ENCODE measurements at regions not wholly inside any gene's neighbourhood (a gene's known extent, or its start where the extent isn't known, plus 50 kb on each side); places are given as distances from the start of the nearest gene placed in this dataset.

DNA sequence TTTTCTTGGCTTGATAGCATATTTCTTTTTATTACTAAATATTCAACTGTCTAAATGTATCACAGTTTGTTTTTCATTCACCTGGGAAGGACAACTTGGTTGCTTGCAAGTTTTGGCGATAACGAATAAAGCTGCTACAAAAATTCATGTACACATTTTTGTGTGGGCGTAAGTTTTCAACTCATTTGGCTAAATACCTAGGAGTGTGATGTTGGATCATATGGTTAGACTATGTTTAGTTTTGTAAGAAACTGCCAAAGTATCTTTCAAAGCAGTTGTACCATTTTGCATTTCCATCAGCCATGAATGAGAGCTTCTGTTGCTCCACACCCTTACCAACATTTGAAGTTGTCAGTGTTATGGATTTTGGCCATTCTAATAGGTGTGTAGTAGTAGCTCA, 428.0 kb downstream of the ACTL7B start:
- TF ChIP-seq, protein P1, sequence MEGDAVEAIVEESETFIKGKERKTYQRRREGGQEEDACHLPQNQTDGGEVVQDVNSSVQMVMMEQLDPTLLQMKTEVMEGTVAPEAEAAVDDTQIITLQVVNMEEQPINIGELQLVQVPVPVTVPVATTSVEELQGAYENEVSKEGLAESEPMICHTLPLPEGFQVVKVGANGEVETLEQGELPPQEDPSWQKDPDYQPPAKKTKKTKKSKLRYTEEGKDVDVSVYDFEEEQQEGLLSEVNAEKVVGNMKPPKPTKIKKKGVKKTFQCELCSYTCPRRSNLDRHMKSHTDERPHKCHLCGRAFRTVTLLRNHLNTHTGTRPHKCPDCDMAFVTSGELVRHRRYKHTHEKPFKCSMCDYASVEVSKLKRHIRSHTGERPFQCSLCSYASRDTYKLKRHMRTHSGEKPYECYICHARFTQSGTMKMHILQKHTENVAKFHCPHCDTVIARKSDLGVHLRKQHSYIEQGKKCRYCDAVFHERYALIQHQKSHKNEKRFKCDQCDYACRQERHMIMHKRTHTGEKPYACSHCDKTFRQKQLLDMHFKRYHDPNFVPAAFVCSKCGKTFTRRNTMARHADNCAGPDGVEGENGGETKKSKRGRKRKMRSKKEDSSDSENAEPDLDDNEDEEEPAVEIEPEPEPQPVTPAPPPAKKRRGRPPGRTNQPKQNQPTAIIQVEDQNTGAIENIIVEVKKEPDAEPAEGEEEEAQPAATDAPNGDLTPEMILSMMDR (conservative IDR thresholded peaks at IDR 0.05; ENCODE audit: low read depth in 2 of 2): no peak
- TF ChIP-seq EZH2 (IDR thresholded peaks at IDR 0.05; ENCODE audit: low read depth, unreplicated experiment): no peak
- TF ChIP-seq POLR2AphosphoS5 (IDR thresholded peaks at IDR 0.05; ENCODE audit: low read depth): no peak
- TF ChIP-seq ETS1 (IDR thresholded peaks at IDR 0.05): no peak
- TF ChIP-seq, protein P2, sequence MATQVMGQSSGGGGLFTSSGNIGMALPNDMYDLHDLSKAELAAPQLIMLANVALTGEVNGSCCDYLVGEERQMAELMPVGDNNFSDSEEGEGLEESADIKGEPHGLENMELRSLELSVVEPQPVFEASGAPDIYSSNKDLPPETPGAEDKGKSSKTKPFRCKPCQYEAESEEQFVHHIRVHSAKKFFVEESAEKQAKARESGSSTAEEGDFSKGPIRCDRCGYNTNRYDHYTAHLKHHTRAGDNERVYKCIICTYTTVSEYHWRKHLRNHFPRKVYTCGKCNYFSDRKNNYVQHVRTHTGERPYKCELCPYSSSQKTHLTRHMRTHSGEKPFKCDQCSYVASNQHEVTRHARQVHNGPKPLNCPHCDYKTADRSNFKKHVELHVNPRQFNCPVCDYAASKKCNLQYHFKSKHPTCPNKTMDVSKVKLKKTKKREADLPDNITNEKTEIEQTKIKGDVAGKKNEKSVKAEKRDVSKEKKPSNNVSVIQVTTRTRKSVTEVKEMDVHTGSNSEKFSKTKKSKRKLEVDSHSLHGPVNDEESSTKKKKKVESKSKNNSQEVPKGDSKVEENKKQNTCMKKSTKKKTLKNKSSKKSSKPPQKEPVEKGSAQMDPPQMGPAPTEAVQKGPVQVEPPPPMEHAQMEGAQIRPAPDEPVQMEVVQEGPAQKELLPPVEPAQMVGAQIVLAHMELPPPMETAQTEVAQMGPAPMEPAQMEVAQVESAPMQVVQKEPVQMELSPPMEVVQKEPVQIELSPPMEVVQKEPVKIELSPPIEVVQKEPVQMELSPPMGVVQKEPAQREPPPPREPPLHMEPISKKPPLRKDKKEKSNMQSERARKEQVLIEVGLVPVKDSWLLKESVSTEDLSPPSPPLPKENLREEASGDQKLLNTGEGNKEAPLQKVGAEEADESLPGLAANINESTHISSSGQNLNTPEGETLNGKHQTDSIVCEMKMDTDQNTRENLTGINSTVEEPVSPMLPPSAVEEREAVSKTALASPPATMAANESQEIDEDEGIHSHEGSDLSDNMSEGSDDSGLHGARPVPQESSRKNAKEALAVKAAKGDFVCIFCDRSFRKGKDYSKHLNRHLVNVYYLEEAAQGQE (IDR thresholded peaks at IDR 0.05; ENCODE audit: unreplicated experiment): no peak
- no peak for TF ChIP-seq CREB1 (CRISPR knock-in tag; IDR thresholded peaks at IDR 0.05; ENCODE audit: low read depth)
- TF ChIP-seq EZH2phosphoT487 (IDR thresholded peaks at IDR 0.05; ENCODE audit: unreplicated experiment): no peak
- TF ChIP-seq STAT1 (IDR thresholded peaks at IDR 0.05; ENCODE audit: unreplicated experiment): no peak
- TF ChIP-seq JUNB (IDR thresholded peaks at IDR 0.05; ENCODE audit: unreplicated experiment): no peak
- TF ChIP-seq NANOG (IDR thresholded peaks at IDR 0.05; ENCODE audit: borderline replicate concordance): no peak
- TF ChIP-seq, protein P3, sequence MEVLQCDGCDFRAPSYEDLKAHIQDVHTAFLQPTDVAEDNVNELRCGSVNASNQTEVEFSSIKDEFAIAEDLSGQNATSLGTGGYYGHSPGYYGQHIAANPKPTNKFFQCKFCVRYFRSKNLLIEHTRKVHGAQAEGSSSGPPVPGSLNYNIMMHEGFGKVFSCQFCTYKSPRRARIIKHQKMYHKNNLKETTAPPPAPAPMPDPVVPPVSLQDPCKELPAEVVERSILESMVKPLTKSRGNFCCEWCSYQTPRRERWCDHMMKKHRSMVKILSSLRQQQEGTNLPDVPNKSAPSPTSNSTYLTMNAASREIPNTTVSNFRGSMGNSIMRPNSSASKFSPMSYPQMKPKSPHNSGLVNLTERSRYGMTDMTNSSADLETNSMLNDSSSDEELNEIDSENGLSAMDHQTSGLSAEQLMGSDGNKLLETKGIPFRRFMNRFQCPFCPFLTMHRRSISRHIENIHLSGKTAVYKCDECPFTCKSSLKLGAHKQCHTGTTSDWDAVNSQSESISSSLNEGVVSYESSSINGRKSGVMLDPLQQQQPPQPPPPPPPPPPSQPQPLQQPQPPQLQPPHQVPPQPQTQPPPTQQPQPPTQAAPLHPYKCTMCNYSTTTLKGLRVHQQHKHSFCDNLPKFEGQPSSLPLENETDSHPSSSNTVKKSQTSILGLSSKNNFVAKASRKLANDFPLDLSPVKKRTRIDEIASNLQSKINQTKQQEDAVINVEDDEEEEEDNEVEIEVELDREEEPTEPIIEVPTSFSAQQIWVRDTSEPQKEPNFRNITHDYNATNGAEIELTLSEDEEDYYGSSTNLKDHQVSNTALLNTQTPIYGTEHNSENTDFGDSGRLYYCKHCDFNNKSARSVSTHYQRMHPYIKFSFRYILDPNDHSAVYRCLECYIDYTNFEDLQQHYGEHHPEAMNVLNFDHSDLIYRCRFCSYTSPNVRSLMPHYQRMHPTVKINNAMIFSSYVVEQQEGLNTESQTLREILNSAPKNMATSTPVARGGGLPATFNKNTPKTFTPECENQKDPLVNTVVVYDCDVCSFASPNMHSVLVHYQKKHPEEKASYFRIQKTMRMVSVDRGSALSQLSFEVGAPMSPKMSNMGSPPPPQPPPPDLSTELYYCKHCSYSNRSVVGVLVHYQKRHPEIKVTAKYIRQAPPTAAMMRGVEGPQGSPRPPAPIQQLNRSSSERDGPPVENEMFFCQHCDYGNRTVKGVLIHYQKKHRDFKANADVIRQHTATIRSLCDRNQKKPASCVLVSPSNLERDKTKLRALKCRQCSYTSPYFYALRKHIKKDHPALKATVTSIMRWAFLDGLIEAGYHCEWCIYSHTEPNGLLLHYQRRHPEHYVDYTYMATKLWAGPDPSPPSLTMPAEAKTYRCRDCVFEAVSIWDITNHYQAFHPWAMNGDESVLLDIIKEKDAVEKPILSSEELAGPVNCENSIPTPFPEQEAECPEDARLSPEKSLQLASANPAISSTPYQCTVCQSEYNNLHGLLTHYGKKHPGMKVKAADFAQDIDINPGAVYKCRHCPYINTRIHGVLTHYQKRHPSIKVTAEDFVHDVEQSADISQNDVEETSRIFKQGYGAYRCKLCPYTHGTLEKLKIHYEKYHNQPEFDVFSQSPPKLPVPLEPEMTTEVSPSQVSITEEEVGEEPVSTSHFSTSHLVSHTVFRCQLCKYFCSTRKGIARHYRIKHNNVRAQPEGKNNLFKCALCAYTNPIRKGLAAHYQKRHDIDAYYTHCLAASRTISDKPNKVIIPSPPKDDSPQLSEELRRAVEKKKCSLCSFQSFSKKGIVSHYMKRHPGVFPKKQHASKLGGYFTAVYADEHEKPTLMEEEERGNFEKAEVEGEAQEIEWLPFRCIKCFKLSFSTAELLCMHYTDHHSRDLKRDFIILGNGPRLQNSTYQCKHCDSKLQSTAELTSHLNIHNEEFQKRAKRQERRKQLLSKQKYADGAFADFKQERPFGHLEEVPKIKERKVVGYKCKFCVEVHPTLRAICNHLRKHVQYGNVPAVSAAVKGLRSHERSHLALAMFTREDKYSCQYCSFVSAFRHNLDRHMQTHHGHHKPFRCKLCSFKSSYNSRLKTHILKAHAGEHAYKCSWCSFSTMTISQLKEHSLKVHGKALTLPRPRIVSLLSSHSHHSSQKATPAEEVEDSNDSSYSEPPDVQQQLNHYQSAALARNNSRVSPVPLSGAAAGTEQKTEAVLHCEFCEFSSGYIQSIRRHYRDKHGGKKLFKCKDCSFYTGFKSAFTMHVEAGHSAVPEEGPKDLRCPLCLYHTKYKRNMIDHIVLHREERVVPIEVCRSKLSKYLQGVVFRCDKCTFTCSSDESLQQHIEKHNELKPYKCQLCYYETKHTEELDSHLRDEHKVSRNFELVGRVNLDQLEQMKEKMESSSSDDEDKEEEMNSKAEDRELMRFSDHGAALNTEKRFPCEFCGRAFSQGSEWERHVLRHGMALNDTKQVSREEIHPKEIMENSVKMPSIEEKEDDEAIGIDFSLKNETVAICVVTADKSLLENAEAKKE (CRISPR knock-in tag; IDR thresholded peaks at IDR 0.05): no peak
- TF ChIP-seq ZNF114 (CRISPR knock-in tag; IDR thresholded peaks at IDR 0.05): no peak

Data from GM23338 (cell line).